Fibroblast of lung (primary cell): ENCODE measurements at regions not wholly inside any gene's neighbourhood (a gene's known extent, or its start where the extent isn't known, plus 50 kb on each side); places are given as distances from the start of the nearest gene placed in this dataset.

Experiments
- DNase-seq, 2 donors: peaks; one replicate each; pipeline versions ENCODE4 v3.0.0 to v3.0.0-alpha.2; 2010; ENCODE audit warnings: low read depth in 2 of 2
- H2AFZ ChIP-seq: 2 replicates; pipeline ENCODE4 v1.5.1; 2012; ENCODE audit warnings: low read length, control low read depth, inconsistent platforms
- H3K27ac ChIP-seq: 2 replicates; pipeline ENCODE4 v1.5.1; 2011; ENCODE audit warnings: low read length, control low read depth; ENCODE audit not compliant: insufficient read depth
- H3K27me3 ChIP-seq: 2 replicates; pipeline ENCODE4 v1.5.1; 2011; ENCODE audit warnings: mild to moderate bottlenecking, low read length; ENCODE audit not compliant: control insufficient read depth, insufficient read depth
- H3K36me3 ChIP-seq: 2 replicates; pipeline ENCODE4 v1.5.1; 2011; ENCODE audit warnings: low read length; ENCODE audit not compliant: control insufficient read depth, insufficient read depth
- H3K4me1 ChIP-seq: 2 replicates; pipeline ENCODE4 v1.5.1; 2011; ENCODE audit warnings: low read length; ENCODE audit not compliant: control insufficient read depth, insufficient read depth; ENCODE audit errors: extremely low read depth
- H3K4me2 ChIP-seq: 2 replicates; pipeline ENCODE4 v1.5.1; 2011; ENCODE audit warnings: low read length, control low read depth; ENCODE audit not compliant: insufficient read depth; ENCODE audit errors: extremely low read depth
- H3K4me3 ChIP-seq, 4 experiments: fragments of 200-600 bp in 1 of 4; sonication (generic) in 1 of 4; replicated peaks in 1 of 4; 2 replicates each; pipeline ENCODE4 v1.5.1; 2011 to 2016; ENCODE audit warnings: low read length in 4 of 4, low read depth in 3 of 4, mild to moderate bottlenecking in 3 of 4, control low read depth in 2 of 4, inconsistent platforms in 1 of 4, mixed read lengths in 1 of 4; ENCODE audit not compliant: insufficient read depth in 1 of 4; ENCODE audit errors: control extremely low read depth in 1 of 4
- H3K79me2 ChIP-seq: 2 replicates; pipeline ENCODE4 v1.5.1; 2012; ENCODE audit warnings: mild to moderate bottlenecking, low read length, inconsistent platforms; ENCODE audit not compliant: control insufficient read depth, insufficient read depth
- H3K9ac ChIP-seq: 2 replicates; pipeline ENCODE4 v1.5.1; 2011; ENCODE audit warnings: mild to moderate bottlenecking, low read length, control low read depth; ENCODE audit not compliant: insufficient read depth
- H3K9me3 ChIP-seq: 2 replicates; pipeline ENCODE4 v1.5.1; 2012; ENCODE audit warnings: low read depth, low read length; ENCODE audit not compliant: control insufficient read depth, insufficient read depth
- H4K20me1 ChIP-seq: 2 replicates; pipeline ENCODE4 v1.5.1; 2011; ENCODE audit warnings: low read length; ENCODE audit not compliant: control insufficient read depth, insufficient read depth; ENCODE audit errors: extremely low read depth
- CTCF ChIP-seq, 2 donors: IDR thresholded peaks in 1 of 2; conservative IDR thresholded peaks in 1 of 2; 1 replicate in 1 of 2; 2 replicates in 1 of 2; pipeline ENCODE4 v1.5.1; 2011 to 2012; ENCODE audit warnings: low read length in 2 of 2, control low read depth in 1 of 2, inconsistent platforms in 1 of 2, low read depth in 1 of 2, mild to moderate bottlenecking in 1 of 2
- EZH2 ChIP-seq: IDR thresholded peaks from 2 replicates; pipeline ENCODE4 v1.5.1; 2012; ENCODE audit warnings: low read length, control low read depth, mild to moderate bottlenecking; ENCODE audit errors: missing control alignments

- Histone ChIP-seq H3K36me3 (no peaks in the 10 kb centered on the region), H3K9me3 (no peaks in the 10 kb centered on the region), H3K4me2 (no peak overlapping the region), H3K79me2 (no peaks in the 10 kb centered on the region), H2AFZ (no peak overlapping the region), H3K27ac (no peak overlapping the region), H3K27me3 (no peaks in the 10 kb centered on the region), H3K9ac (no peak overlapping the region), H3K4me3 (no peak overlapping the region), H4K20me1 (no peaks in the 10 kb centered on the region), H3K4me1 (no peaks in the 10 kb centered on the region)
- TF ChIP-seq EZH2, result no peak
- TF ChIP-seq CTCF (conservative IDR thresholded peaks at IDR 0.05 in 1 of 2, IDR thresholded peaks at IDR 0.05 in 1 of 2; ENCODE audit: low read depth in 1 of 2, low read length in 2 of 2), result no peak
- DNase-seq, result no peak
These were observed 59.1 kb upstream of the RRP15 start for GRCh38 chr1:218226005-218226404.
